ENCODE measurements at regions not wholly inside any gene's neighbourhood (a gene's known extent, or its start where the extent isn't known, plus 50 kb on each side); places are given as distances from the start of the nearest gene placed in this dataset.

- H3K27me3 ChIP-seq: no peaks in the 10 kb centered on the region
- H3K4me1 ChIP-seq: no peaks in the 10 kb centered on the region
- H3K4me3 ChIP-seq: no peak overlapping the region
- DNase-seq (ENCODE audit: extremely low spot score in 2 of 2): no peak
- intact Hi-C loops (cut with DNase I): no loop called here
- TF ChIP-seq CTCF (IDR thresholded peaks at IDR 0.05) (no peak), POLR2AphosphoS5 (IDR thresholded peaks at IDR 0.05; ENCODE audit: insufficient read depth in 1 of 2, low read depth in 1 of 2) (no peak), POLR2A (IDR thresholded peaks at IDR 0.05) (no peak)
- H3K36me3 ChIP-seq: no peaks in the 10 kb centered on the region
- no peak overlapping the region for H3K27ac ChIP-seq
- no peaks in the 10 kb centered on the region for H3K9me3 ChIP-seq
These were observed 100.0 kb upstream of the DTNA start for GRCh38 chr18:34609986-34610648.

- H3K4me3 ChIP-seq: no peak overlapping the region
- TF ChIP-seq POLR2AphosphoS5 (IDR thresholded peaks at IDR 0.05; ENCODE audit: insufficient read depth in 1 of 2, low read depth in 1 of 2): no peak
- TF ChIP-seq POLR2A (IDR thresholded peaks at IDR 0.05): no peak
- TF ChIP-seq CTCF (IDR thresholded peaks at IDR 0.05): no peak
- H3K27me3 ChIP-seq: no peaks in the 10 kb centered on the region
- no peaks in the 10 kb centered on the region for H3K9me3 ChIP-seq
- no peak overlapping the region for H3K27ac ChIP-seq
- H3K4me1 ChIP-seq: no peaks in the 10 kb centered on the region
- no peaks in the 10 kb centered on the region for H3K36me3 ChIP-seq
- intact Hi-C loops (cut with DNase I): no loop called here
- no peak for DNase-seq (ENCODE audit: extremely low spot score in 2 of 2)
These were observed 98.2 kb upstream of the DTNA start for GRCh38 chr18:34611904-34612303.

- Histone ChIP-seq H3K4me3 (no peak overlapping the region), H3K4me1 (no peaks in the 10 kb centered on the region), H3K27ac (no peak overlapping the region), H3K36me3 (no peaks in the 10 kb centered on the region), H3K9me3 (no peaks in the 10 kb centered on the region), H3K27me3 (no peaks in the 10 kb centered on the region)
- intact Hi-C loops (cut with DNase I): no loop called here
- no peak for DNase-seq (ENCODE audit: extremely low spot score in 2 of 2)
- TF ChIP-seq POLR2AphosphoS5 (IDR thresholded peaks at IDR 0.05; ENCODE audit: insufficient read depth in 1 of 2, low read depth in 1 of 2): no peak
- no peak for TF ChIP-seq CTCF (IDR thresholded peaks at IDR 0.05)
- TF ChIP-seq POLR2A (IDR thresholded peaks at IDR 0.05): no peak
These were observed 89.7 kb upstream of the DTNA start for GRCh38 chr18:34620258-34620861.

GRCh38 chr18:34623557-34623956 lies 86.5 kb upstream of the DTNA start:
- TF ChIP-seq POLR2AphosphoS5 (IDR thresholded peaks at IDR 0.05; ENCODE audit: insufficient read depth in 1 of 2, low read depth in 1 of 2): no peak
- TF ChIP-seq CTCF (IDR thresholded peaks at IDR 0.05): no peak
- no peak for TF ChIP-seq POLR2A (IDR thresholded peaks at IDR 0.05)
- H3K4me3 ChIP-seq: no peak overlapping the region
- H3K27ac ChIP-seq: no peak overlapping the region
- H3K4me1 ChIP-seq: no peaks in the 10 kb centered on the region
- DNase-seq (ENCODE audit: extremely low spot score in 2 of 2): no peak
- no peaks in the 10 kb centered on the region for H3K9me3 ChIP-seq
- H3K36me3 ChIP-seq: no peaks in the 10 kb centered on the region
- H3K27me3 ChIP-seq: no peaks in the 10 kb centered on the region
- intact Hi-C loops (cut with DNase I): no loop called here

- intact Hi-C loops (cut with DNase I): no loop called here
- Histone ChIP-seq H3K4me1 (no peaks in the 10 kb centered on the region), H3K9me3 (no peaks in the 10 kb centered on the region)
These were observed 85.5 kb upstream of the DTNA start for GRCh38 chr18:34624551-34624950.

More at GRCh38 chr18:34624551-34624950, 85.5 kb upstream of the DTNA start:
- Histone ChIP-seq H3K27me3 (no peaks in the 10 kb centered on the region), H3K4me3 (no peak overlapping the region), H3K27ac (no peak overlapping the region), H3K36me3 (no peaks in the 10 kb centered on the region)
- no peak for TF ChIP-seq CTCF (IDR thresholded peaks at IDR 0.05)
- no peak for TF ChIP-seq POLR2A (IDR thresholded peaks at IDR 0.05)
- no peak for TF ChIP-seq POLR2AphosphoS5 (IDR thresholded peaks at IDR 0.05; ENCODE audit: insufficient read depth in 1 of 2, low read depth in 1 of 2)
- no peak for DNase-seq (ENCODE audit: extremely low spot score in 2 of 2)
